Liver (tissue), 3 donors: ENCODE measurements at regions not wholly inside any gene's neighbourhood (a gene's known extent, or its start where the extent isn't known, plus 50 kb on each side); places are given as distances from the start of the nearest gene placed in this dataset.

Experiments
- CTCF ChIP-seq: fragments of 150-350 bp; IDR thresholded peaks from 2 replicates; pipeline ENCODE4 v1.5.1; 2017; ENCODE audit warnings: improper control_type of control experiment, low read depth, low read length; ENCODE audit not compliant: missing input control
- EGR1 ChIP-seq, 2 donors: IDR thresholded peaks; 2 replicates each; pipeline ENCODE4 v1.6.1; 2016 to 2018; ENCODE audit warnings: antibody characterized with exemption in 2 of 2, low read depth in 2 of 2
- GABPA ChIP-seq, 2 donors: IDR thresholded peaks in 1 of 2; conservative IDR thresholded peaks in 1 of 2; 2 replicates each; pipeline ENCODE4 v1.6.1; 2016; ENCODE audit warnings: antibody characterized with exemption in 2 of 2, mild to moderate bottlenecking in 1 of 2, moderate library complexity in 1 of 2
- JUND ChIP-seq, 2 donors: IDR thresholded peaks; 2 replicates each; pipeline ENCODE4 v1.6.1; 2016; ENCODE audit warnings: antibody characterized with exemption in 2 of 2
- MAX ChIP-seq: IDR thresholded peaks from 2 replicates; pipeline ENCODE4 v1.6.1; 2016; ENCODE audit warnings: antibody characterized with exemption
- RAD21 ChIP-seq, 2 donors: IDR thresholded peaks; 2 replicates each; pipeline ENCODE4 v1.6.1; 2016; ENCODE audit warnings: antibody characterized with exemption in 2 of 2, mild to moderate bottlenecking in 2 of 2
- REST ChIP-seq: IDR thresholded peaks from 2 replicates; pipeline ENCODE4 v1.6.1; 2016; ENCODE audit warnings: antibody characterized with exemption, mild to moderate bottlenecking
- SP1 ChIP-seq: IDR thresholded peaks from 2 replicates; pipeline ENCODE4 v1.6.1; 2018; ENCODE audit warnings: antibody characterized with exemption, mild to moderate bottlenecking
- TAF1 ChIP-seq: conservative IDR thresholded peaks from 2 replicates; pipeline ENCODE4 v1.6.1; 2016; ENCODE audit warnings: antibody characterized with exemption, mild to moderate bottlenecking
- YY1 ChIP-seq: IDR thresholded peaks from 2 replicates; pipeline ENCODE4 v1.6.1; 2016; ENCODE audit warnings: antibody characterized with exemption, mild to moderate bottlenecking
- donor health status: healthy.
- donor health status: healthy.

GRCh38 chr4:186012071-186012470, 56.9 kb upstream of the TLR3 start:
- TF ChIP-seq CTCF (no peak), REST (no peak), RAD21 (IDR thresholded peaks at IDR 0.05) (no peak), JUND (IDR thresholded peaks at IDR 0.05) (no peak), TAF1 (no peak), MAX (no peak), EGR1 (IDR thresholded peaks at IDR 0.05; ENCODE audit: low read depth in 2 of 2) (no peak), YY1 (no peak), SP1 (no peak), GABPA (IDR thresholded peaks at IDR 0.05 in 1 of 2, conservative IDR thresholded peaks at IDR 0.05 in 1 of 2) (no peak)
